Esophagus muscularis mucosa (tissue), 3 donors: ENCODE measurements at regions not wholly inside any gene's neighbourhood (a gene's known extent, or its start where the extent isn't known, plus 50 kb on each side); places are given as distances from the start of the nearest gene placed in this dataset.
"Not testable (repeated sequence)": the region's sequence is repeated elsewhere in the genome, so short reads cannot be mapped to it uniquely, and the experiment has no call there.

Experiments
- POLR2AphosphoS5 ChIP-seq, 2 donors: sonication (generic); formaldehyde crosslinking; IDR thresholded peaks; one replicate each; pipeline ENCODE4 v1.6.1; 2017; ENCODE audit warnings: antibody characterized with exemption in 2 of 2
- TF ChIP-seq, protein P1 (sequence below), 3 experiments: fragments of 200-600 bp in 2 of 3; fragments of 450-650 bp in 1 of 3; sonication (generic) in 2 of 3; IDR thresholded peaks; one replicate each; pipeline ENCODE4 v1.5.1; 2017 to 2019; ENCODE audit warnings: antibody characterized with exemption in 3 of 3, mild to moderate bottlenecking in 2 of 3, moderate library complexity in 1 of 3

DNA sequence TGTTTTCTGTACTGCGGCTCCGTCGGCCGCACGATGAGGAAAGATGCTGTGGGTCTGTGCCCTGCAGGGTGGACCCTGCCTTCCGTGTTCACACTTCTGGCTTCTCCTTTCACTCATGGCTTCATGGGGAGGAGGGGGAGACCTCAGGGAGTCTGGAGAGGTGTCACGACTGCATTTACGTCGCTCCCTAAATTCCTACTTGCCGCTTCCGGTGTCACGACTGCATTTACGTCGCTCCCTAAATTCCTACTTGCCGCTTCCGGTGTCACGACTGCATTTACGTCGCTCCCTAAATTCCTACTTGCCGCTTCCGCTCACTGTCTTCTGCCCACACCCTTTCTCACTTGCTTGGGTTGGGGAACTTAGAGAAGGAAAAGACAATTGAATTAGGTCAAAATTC, 68.4 kb upstream of the ALKAL2 start:
- not testable (repeated sequence) for TF ChIP-seq POLR2AphosphoS5 (IDR thresholded peaks at IDR 0.05)
- TF ChIP-seq, protein P1, sequence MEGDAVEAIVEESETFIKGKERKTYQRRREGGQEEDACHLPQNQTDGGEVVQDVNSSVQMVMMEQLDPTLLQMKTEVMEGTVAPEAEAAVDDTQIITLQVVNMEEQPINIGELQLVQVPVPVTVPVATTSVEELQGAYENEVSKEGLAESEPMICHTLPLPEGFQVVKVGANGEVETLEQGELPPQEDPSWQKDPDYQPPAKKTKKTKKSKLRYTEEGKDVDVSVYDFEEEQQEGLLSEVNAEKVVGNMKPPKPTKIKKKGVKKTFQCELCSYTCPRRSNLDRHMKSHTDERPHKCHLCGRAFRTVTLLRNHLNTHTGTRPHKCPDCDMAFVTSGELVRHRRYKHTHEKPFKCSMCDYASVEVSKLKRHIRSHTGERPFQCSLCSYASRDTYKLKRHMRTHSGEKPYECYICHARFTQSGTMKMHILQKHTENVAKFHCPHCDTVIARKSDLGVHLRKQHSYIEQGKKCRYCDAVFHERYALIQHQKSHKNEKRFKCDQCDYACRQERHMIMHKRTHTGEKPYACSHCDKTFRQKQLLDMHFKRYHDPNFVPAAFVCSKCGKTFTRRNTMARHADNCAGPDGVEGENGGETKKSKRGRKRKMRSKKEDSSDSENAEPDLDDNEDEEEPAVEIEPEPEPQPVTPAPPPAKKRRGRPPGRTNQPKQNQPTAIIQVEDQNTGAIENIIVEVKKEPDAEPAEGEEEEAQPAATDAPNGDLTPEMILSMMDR (IDR thresholded peaks at IDR 0.05): not testable (repeated sequence)
